ENCODE measurements at regions not wholly inside any gene's neighbourhood (a gene's known extent, or its start where the extent isn't known, plus 50 kb on each side); places are given as distances from the start of the nearest gene placed in this dataset.

- no peak for DNase-seq
These were observed 432.1 kb upstream of the CELF4 start for GRCh38 chr18:37997695-37998094.

- no peak for DNase-seq
These were observed 422.3 kb upstream of the CELF4 start for GRCh38 chr18:37987901-37988300.

- DNase-seq = no peak
These were observed 421.1 kb upstream of the CELF4 start for GRCh38 chr18:37986665-37987064.

GRCh38 chr18:37985126-37985525 is 419.5 kb upstream of the CELF4 start:
- DNase-seq = no peak

- no peak for DNase-seq
These were observed 415.0 kb upstream of the CELF4 start for GRCh38 chr18:37980556-37980955.

GRCh38 chr18:37975446-37975845 is 409.8 kb upstream of the CELF4 start:
- no peak for DNase-seq

- no peak for DNase-seq
These were observed 401.7 kb upstream of the CELF4 start for GRCh38 chr18:37967261-37967660.

- DNase-seq = no peak
These were observed 400.0 kb upstream of the CELF4 start for GRCh38 chr18:37965572-37965970.

GRCh38 chr18:37964885-37965571 is 399.4 kb upstream of the CELF4 start:
- no peak for DNase-seq

- no peak for DNase-seq
These were observed 398.2 kb upstream of the CELF4 start for GRCh38 chr18:37963837-37964236.

GRCh38 chr18:37962316-37962966 is 396.8 kb upstream of the CELF4 start:
- DNase-seq = no peak

- no peak for DNase-seq
These were observed 392.9 kb upstream of the CELF4 start for GRCh38 chr18:37958499-37958898.

- DNase-seq = peak; percentile 16
These were observed 391.3 kb upstream of the CELF4 start for GRCh38 chr18:37956902-37957301.

- no peak for DNase-seq
These were observed 390.4 kb upstream of the CELF4 start for GRCh38 chr18:37956020-37956419.

- no peak for DNase-seq
These were observed 389.6 kb upstream of the CELF4 start for GRCh38 chr18:37955201-37955600.

- DNase-seq = no peak
These were observed 388.3 kb upstream of the CELF4 start for GRCh38 chr18:37953876-37954275.

- no peak for DNase-seq
These were observed 382.9 kb upstream of the CELF4 start for GRCh38 chr18:37948471-37948870.

- no peak for DNase-seq
These were observed 380.7 kb upstream of the CELF4 start for GRCh38 chr18:37946324-37946723.

- no peak for DNase-seq
These were observed 379.2 kb upstream of the CELF4 start for GRCh38 chr18:37944700-37945270.

- no peak for DNase-seq
These were observed 371.7 kb upstream of the CELF4 start for GRCh38 chr18:37937287-37937686.

- no peak for DNase-seq
These were observed 369.5 kb upstream of the CELF4 start for GRCh38 chr18:37935086-37935485.

- DNase-seq = no peak
These were observed 365.0 kb upstream of the CELF4 start for GRCh38 chr18:37930640-37931039.

GRCh38 chr18:37922162-37922561 is 356.6 kb upstream of the CELF4 start:
- no peak for DNase-seq

- no peak for DNase-seq
These were observed 355.3 kb upstream of the CELF4 start for GRCh38 chr18:37920865-37921264.

- DNase-seq = no peak
These were observed 347.5 kb upstream of the CELF4 start for GRCh38 chr18:37913051-37913450.

Data from hematopoietic multipotent progenitor cell treated with erythropoietin and hydrocortisone succinate and interleukin-3 and kit ligand, for 6 days (in vitro differentiated cells).